LNCaP clone FGC (cell line): ENCODE measurements at regions not wholly inside any gene's neighbourhood (a gene's known extent, or its start where the extent isn't known, plus 50 kb on each side); places are given as distances from the start of the nearest gene placed in this dataset.
"Not testable (repeated sequence)": the region's sequence is repeated elsewhere in the genome, so short reads cannot be mapped to it uniquely, and the experiment has no call there.

Source experiments
- DNase-seq: peaks from one replicate; pipeline ENCODE4 v3.0.0-alpha.2; 2011; ENCODE audit warnings: low read depth
- H3K4me3 ChIP-seq: 2 replicates; pipeline ENCODE4 v1.5.1; 2011; ENCODE audit warnings: mild to moderate bottlenecking, low read depth, low read length, control low read depth
- TF ChIP-seq, protein P1 (sequence below): IDR thresholded peaks from 2 replicates; pipeline ENCODE4 v1.5.1; 2012; ENCODE audit warnings: mild to moderate bottlenecking; ENCODE audit not compliant: control insufficient read depth, insufficient read depth; ENCODE audit errors: extremely low read depth

DNA sequence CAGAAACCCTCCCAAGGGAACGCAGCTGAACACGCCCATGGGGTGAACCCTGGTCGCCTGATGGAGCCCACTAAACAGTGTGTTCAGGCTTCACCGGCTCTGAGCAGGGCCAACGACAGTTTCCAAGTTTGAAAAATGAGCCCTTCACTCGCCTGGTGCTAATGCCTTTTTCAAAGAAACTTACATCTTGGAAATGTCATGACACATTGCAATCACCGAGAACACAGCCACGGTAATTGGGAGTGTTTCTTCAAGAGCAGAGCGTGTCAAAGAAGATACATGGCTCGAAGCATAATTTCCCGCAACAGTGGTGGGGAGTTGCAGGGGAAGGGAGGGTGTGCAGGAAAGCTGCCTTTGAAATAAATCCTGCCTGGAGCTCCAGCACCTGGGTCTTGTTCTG lies 463.2 kb downstream of the TMEM114 start:
- no peak overlapping the region for H3K4me3 ChIP-seq
- no peak for DNase-seq
- TF ChIP-seq, protein P1, sequence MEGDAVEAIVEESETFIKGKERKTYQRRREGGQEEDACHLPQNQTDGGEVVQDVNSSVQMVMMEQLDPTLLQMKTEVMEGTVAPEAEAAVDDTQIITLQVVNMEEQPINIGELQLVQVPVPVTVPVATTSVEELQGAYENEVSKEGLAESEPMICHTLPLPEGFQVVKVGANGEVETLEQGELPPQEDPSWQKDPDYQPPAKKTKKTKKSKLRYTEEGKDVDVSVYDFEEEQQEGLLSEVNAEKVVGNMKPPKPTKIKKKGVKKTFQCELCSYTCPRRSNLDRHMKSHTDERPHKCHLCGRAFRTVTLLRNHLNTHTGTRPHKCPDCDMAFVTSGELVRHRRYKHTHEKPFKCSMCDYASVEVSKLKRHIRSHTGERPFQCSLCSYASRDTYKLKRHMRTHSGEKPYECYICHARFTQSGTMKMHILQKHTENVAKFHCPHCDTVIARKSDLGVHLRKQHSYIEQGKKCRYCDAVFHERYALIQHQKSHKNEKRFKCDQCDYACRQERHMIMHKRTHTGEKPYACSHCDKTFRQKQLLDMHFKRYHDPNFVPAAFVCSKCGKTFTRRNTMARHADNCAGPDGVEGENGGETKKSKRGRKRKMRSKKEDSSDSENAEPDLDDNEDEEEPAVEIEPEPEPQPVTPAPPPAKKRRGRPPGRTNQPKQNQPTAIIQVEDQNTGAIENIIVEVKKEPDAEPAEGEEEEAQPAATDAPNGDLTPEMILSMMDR = no peak

DNA sequence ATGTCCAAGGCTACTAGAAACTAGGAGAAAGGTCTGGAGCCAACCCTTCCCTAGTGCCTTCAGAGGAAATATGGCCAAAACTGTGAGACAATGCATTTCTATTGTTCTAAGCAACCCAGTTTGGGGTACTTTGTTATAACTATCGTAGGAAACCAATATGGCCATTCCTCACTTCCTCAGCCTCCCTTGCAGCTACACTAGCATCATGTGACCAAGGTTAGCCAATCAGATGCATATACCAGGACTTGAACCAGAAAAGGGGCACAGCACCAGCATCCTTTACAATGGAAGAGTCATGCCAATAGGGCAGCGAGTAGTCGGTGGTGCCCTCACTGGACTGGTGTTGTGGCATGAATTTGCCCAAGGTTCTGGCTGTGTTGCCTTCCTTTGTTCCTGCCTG lies 464.0 kb downstream of the TMEM114 start:
- DNase-seq = no peak
- TF ChIP-seq, protein P1 = no peak
- no peak overlapping the region for H3K4me3 ChIP-seq

DNA sequence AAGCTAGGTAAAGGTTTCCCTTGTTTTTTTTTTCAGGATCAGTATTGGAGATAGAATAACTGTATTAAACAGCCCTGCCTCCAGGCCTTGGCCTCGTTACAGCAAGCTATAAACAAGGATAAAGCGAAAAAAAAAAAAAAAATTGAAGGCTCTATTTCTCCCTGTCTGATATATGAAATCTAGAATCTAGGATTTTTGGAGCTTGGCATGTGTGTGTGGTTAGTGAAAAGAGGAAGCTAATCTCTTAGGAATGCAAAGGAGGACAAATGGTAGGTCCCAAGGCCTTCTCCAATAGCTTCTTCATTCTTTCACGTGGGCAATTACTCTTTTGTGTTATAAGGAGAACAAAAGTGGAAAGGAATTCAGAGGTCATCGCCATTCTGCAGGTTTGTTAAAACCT lies 470.3 kb downstream of the TMEM114 start:
- TF ChIP-seq, protein P1 = no peak
- H3K4me3 ChIP-seq = no peak overlapping the region
- no peak for DNase-seq

DNA sequence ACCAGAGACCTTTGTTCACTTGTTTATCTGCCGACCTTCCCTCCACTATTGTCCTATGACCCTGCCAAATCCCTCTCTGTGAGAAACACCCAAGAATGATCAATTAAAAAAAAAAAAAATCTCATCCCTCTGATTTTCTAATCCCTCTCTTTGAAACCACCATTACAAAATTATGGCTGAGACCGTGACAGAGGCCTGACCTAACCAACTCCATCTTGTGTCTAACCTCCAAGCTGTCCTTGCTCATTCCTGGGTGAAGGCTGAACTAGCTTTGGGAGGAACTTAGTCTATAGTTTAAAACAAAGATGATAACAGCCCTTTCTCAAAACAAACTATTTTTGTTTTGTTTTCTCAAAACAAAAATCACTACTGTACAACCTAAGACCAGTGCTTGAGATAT lies 474.5 kb downstream of the TMEM114 start:
- no peak overlapping the region for H3K4me3 ChIP-seq
- no peak for DNase-seq
- TF ChIP-seq, protein P1 = no peak

DNA sequence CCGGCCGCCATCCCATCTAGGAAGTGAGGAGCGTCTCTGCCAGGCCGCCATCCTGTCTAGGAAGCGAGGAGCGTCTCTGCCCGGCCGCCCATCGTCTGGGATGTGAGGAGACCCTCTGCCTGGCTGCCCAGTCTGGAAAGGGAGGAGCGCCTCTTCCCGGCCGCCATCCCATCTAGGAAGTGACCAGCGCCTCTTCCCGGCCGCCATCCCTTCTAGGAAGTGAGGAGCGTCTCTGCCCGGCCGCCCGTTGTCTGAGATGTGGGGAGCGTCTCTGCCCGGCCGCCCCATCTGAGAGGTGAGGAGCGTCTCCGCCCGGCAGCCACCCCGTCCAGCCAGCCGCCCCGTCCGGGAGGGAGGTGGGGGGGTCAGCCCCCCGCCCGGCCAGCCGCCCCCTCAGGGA lies 475.4 kb downstream of the TMEM114 start:
- not testable (repeated sequence) for H3K4me3 ChIP-seq, DNase-seq

DNA sequence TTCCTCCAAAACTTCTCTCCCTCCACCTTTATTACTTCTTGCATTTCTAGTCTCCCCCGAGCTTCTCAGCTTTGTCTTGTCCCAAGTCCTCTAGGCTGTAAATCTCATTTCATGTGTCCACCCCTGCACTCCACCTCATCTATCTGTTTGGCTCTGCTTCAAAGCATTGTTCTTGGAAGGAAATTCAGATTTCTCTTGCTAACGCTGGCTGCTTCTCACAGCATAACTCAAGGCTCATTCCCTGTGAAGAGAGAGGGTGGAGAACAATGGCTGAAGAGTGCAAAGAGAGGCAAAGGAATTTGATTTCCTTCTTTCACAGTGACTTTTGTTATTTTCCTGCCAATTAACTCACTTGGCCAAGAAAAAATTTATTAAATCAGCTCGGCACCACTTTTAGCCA lies 476.5 kb downstream of the TMEM114 start:
- TF ChIP-seq, protein P1 = no peak
- no peak for DNase-seq
- H3K4me3 ChIP-seq = no peak overlapping the region

DNA sequence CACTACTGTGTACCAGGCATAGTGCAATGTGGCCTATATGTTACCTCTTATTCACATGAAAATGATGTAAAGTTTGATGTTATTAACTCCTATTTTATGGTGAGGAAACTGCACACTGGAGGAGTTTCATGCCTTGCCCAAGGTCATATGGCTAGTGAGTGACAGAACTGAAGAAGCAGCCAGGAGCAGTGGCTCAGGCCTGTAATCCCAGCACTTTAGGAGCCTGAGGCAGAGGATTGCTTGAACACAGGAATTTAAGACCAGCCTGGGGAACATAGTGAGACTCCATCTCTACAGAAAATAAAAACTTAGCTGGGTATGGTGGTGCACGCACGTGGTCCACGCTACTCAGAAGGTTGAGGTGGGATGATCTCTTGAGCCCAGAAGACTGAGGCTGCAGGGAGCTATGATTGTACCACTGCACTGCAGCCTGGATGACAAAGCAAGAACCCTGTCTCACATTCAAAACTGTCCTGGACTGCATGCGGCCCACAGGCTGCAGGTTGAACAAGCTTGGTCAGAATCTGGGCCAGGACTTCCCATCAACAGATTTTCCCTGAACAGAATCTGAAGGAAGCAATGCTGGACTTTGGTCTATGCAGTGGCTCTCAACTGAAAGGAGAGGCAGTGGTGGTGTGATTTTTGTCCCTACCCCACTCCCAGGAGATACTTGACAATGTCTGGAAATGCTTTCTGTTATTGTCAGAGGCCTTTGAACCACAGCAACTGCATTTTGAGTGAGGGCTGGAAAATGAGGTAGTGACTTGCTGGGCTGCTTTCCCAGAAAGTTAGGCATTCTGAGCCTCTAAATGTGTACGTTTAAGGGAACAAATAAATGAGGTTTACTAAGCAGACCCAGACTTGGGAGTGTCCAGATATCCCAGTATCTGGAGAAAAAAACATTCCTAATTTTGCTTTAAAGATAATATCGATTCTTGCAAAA lies 479.5 kb downstream of the TMEM114 start:
- no peak overlapping the region for H3K4me3 ChIP-seq
- DNase-seq = no peak
- TF ChIP-seq, protein P1 = no peak
